Activated T-helper 17 cell treated with anti-CD3 and anti-CD28 coated beads, Interleukin-2, amount 50 U/mL, for 72 hours (primary cell): ENCODE measurements at regions not wholly inside any gene's neighbourhood (a gene's known extent, or its start where the extent isn't known, plus 50 kb on each side); places are given as distances from the start of the nearest gene placed in this dataset.
A peak's percentile ranks its signal among the peaks of the same experiment; 100 is the strongest.

Source experiments
- ATAC-seq: fragments of 150-1000 bp; cut with Tn5 transposase; replicated peaks from 2 replicates; pipeline ENCODE4 v1.10.0; 2021; ENCODE audit warnings: mild to moderate bottlenecking, moderate library complexity
- H3K27ac Mint-ChIP-seq: one replicate; pipeline ENCODE4 v1.8.0; 2022; ENCODE audit warnings: mixed read lengths
- H3K27me3 Mint-ChIP-seq: one replicate; pipeline ENCODE4 v1.8.0; 2022; ENCODE audit warnings: mixed read lengths
- H3K36me3 Mint-ChIP-seq: one replicate; pipeline ENCODE4 v1.8.0; 2022; ENCODE audit warnings: low read depth, mild to moderate bottlenecking, mixed read lengths
- H3K4me1 Mint-ChIP-seq: one replicate; pipeline ENCODE4 v1.8.0; 2022; ENCODE audit warnings: mixed read lengths
- H3K4me3 Mint-ChIP-seq: one replicate; pipeline ENCODE4 v1.8.0; 2022; ENCODE audit warnings: mild to moderate bottlenecking, mixed read lengths
- H3K9me3 Mint-ChIP-seq: one replicate; pipeline ENCODE4 v1.8.0; 2022; ENCODE audit warnings: mixed read lengths

DNA sequence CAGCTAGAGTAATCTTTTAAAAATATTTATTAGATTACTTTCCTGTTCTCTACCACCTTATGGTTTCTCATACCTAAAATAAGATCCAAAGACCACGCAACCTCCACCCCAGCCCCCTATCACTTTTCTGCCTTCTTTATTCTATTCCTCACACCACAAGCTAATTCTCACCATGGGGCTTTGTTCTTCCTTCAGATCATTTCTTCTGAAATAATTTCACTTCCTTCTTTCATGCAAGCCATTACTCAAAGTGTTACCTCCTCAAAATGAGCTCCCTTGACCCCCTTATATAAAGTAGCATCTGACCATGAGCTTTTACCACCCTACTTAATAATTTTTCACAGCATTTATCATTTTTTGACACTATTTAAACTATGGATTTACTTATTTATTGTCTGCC lies 233.2 kb upstream of the TMCO5A start:
- Mint-ChIP-seq H3K27ac (no peak overlapping the region), H3K4me3 (no peak overlapping the region), H3K36me3 (no peaks in the 10 kb centered on the region), H3K27me3 (no peaks in the 10 kb centered on the region), H3K4me1 (no peaks in the 10 kb centered on the region), H3K9me3 (no peaks in the 10 kb centered on the region)
- ATAC-seq = no peak

GRCh38 chr15:37709669-37710068 lies 224.8 kb upstream of the TMCO5A start:
- no peaks in the 10 kb centered on the region for H3K9me3 Mint-ChIP-seq
- H3K27me3 Mint-ChIP-seq = peaks cover 9% of the 10 kb centered on the region
- no peaks in the 10 kb centered on the region for H3K4me1 Mint-ChIP-seq
- no peak overlapping the region for H3K4me3 Mint-ChIP-seq
- no peak overlapping the region for H3K27ac Mint-ChIP-seq
- no peaks in the 10 kb centered on the region for H3K36me3 Mint-ChIP-seq
- ATAC-seq = no peak

DNA sequence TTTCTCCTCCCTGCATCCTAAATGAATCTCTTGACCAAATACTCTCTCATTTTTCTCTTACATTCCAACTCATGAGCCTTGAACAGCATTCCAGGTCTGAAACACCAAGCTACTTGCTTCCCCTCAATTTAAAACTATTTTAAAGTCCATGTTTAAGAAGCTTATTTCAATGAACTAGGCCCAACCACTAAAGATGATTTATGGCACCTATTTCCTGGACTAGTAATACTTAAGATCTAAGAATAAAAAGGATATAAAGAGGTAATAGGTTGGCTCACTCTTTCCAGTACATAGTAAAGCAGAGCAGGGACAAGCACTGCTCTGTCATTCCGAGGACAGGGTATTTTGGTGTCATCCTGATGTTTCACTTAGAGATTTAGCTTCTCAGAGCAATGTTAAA lies 219.3 kb upstream of the TMCO5A start:
- Mint-ChIP-seq H3K27me3 (peaks cover 3% of the 10 kb centered on the region), H3K4me3 (no peak overlapping the region), H3K9me3 (no peaks in the 10 kb centered on the region), H3K27ac (no peak overlapping the region), H3K4me1 (no peaks in the 10 kb centered on the region), H3K36me3 (no peaks in the 10 kb centered on the region)
- no peak for ATAC-seq

DNA sequence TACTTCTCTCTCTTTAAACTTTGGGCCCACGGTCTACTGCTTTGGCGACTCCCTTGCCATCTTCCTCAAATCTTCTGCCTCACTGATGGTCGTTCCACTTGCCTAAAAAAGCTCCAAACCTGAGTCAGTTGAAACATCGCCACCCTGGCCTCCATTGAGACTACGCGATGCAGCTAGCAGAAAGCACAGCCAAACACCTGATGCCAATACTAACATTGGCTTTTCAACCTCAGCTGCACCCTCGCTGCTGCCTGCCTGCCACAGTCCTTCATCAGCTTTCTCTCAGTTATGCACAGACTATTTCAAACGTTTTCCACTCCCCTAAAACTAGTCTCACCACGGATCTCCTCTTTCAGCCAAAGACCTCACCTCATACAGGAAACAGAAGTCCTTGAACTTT lies 214.2 kb upstream of the TMCO5A start:
- ATAC-seq = no peak
- Mint-ChIP-seq H3K4me3 (no peak overlapping the region), H3K36me3 (no peaks in the 10 kb centered on the region), H3K9me3 (peaks cover 3% of the 10 kb centered on the region), H3K4me1 (no peaks in the 10 kb centered on the region), H3K27ac (no peak overlapping the region), H3K27me3 (no peaks in the 10 kb centered on the region)

DNA sequence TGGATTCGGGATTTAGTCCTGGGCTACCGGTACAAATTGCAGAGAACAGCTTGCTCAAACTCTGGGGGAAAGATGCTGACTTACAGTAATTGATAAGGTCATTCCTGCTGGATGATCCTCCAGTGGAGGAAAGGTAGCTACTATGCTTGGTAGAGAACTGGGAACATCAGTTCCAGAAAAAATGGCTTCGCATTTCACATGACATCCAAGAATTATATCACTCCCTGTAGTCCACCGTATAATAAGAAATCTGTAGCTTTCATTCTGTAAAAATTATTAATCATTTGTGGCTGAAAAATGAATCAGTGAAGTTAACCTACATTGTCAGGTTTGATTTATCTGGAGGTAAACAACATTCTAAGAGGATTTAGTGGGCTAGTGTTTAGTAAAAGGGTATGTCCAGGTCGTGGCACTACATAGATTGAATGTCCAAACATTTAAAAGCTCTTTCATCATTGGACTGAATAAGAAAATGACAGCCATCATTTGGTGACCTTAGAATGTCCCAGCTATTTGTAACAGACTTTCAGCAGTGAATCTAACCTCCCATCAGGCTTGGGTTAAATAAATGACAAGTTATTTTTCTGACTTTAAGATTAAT lies 203.2 kb upstream of the TMCO5A start:
- no peaks in the 10 kb centered on the region for H3K4me1 Mint-ChIP-seq
- no peaks in the 10 kb centered on the region for H3K9me3 Mint-ChIP-seq

DNA sequence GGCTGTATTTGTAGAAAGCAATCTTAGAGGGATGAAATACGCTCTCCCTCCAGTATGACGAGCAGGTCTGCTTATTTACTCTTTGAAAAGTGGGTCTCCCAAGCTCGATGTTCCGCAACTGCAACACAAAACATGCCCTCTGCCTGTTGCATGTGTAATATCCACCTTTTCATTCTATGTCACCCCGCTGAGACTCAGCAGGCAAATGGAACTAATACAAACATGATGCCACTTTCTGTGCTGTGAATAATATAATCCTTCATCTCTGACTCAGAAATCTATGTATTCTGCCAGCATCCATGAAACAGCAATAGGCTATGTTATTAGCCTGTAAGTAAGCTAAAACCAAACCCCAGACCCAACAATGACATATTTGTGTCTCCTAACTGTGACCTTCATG lies 200.8 kb upstream of the TMCO5A start:
- Mint-ChIP-seq H3K4me3 (no peak overlapping the region), H3K36me3 (no peaks in the 10 kb centered on the region), H3K9me3 (no peaks in the 10 kb centered on the region), H3K27me3 (peaks cover 12% of the 10 kb centered on the region), H3K4me1 (no peaks in the 10 kb centered on the region), H3K27ac (no peak overlapping the region)
- no peak for ATAC-seq

More for the DNA sequence above, 203.2 kb upstream of the TMCO5A start:
- peaks cover 12% of the 10 kb centered on the region for H3K27me3 Mint-ChIP-seq
- no peak for ATAC-seq
- no peak overlapping the region for H3K27ac Mint-ChIP-seq
- H3K36me3 Mint-ChIP-seq = no peaks in the 10 kb centered on the region
- no peak overlapping the region for H3K4me3 Mint-ChIP-seq

DNA sequence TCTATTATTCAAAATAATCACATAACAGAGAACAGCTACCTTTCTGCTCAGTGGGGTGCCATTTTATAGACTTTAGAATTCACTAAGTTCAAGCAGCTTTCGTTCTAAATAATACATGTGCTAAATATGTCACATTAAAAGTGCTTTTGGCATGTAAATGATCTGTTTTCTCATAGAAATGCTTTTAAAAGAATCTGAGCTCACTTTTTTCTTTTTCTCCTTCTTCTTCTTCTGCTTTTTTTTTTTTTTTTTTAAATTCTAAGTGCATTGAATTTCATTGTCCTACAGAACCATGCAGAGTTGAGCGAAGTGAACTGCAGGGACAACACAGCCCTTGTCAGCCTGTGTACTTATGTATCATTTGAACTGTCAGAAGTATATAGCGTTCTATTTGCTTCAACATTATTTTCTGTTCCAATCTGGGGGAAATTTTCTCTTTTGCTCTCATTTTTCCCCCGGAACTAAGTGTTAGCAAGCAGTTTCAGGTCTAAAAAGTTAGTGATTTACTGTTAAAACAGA lies 193.8 kb upstream of the TMCO5A start:
- no peak overlapping the region for H3K4me3 Mint-ChIP-seq
- no peak for ATAC-seq
- H3K36me3 Mint-ChIP-seq = no peaks in the 10 kb centered on the region
- no peak overlapping the region for H3K27ac Mint-ChIP-seq
- peaks cover 6% of the 10 kb centered on the region for H3K27me3 Mint-ChIP-seq
- no peaks in the 10 kb centered on the region for H3K4me1 Mint-ChIP-seq
- peaks cover 3% of the 10 kb centered on the region for H3K9me3 Mint-ChIP-seq

DNA sequence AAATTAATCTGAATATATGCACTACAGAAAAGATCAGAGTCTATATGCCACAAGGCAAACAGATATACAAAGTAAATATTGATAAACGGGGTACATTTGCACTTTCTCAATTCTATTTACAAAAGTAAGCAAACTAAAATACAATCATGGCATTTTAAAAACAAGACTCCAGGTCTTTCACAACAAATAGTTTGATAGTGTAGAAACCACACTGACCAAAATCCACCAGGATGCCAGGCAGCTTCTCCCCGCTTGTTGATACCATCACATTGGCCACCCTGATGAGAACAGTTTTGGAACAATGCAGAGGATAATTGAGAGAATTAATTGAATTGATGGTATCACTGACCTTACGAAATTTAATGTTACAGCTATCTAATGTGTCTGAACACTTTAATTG lies 190.6 kb upstream of the TMCO5A start:
- H3K4me3 Mint-ChIP-seq = no peak overlapping the region
- ATAC-seq = no peak
- H3K27me3 Mint-ChIP-seq = peaks cover 12% of the 10 kb centered on the region

DNA sequence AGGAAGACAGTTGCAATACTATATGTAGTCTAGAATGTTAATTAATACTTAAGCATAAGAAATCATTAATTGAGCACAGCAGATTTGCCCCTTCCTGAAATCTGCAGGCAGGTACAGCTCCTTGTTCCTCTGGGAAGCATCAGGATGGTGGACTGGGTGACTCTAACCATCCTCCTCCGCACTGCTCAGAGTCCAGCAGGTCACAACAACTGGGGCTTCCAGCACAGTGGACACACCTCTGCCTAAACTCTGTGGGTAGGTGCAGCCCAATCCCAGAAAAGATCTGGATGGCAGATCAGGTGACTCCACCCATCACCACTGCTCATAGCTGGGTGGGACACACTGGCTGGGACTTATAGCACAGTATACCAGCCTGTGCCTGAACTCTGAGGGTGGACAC lies 189.9 kb upstream of the TMCO5A start:
- no peak for ATAC-seq
- Mint-ChIP-seq H3K4me3 (no peak overlapping the region), H3K27ac (no peak overlapping the region), H3K27me3 (peaks cover 12% of the 10 kb centered on the region), H3K4me1 (no peaks in the 10 kb centered on the region), H3K36me3 (no peaks in the 10 kb centered on the region), H3K9me3 (peaks cover 13% of the 10 kb centered on the region)

More for the DNA sequence above, 190.6 kb upstream of the TMCO5A start:
- H3K27ac Mint-ChIP-seq = no peak overlapping the region
- H3K9me3 Mint-ChIP-seq = peaks cover 13% of the 10 kb centered on the region
- no peaks in the 10 kb centered on the region for H3K36me3 Mint-ChIP-seq
- no peaks in the 10 kb centered on the region for H3K4me1 Mint-ChIP-seq

- no peaks in the 10 kb centered on the region for H3K4me1 Mint-ChIP-seq
- no peaks in the 10 kb centered on the region for H3K36me3 Mint-ChIP-seq
These were observed 183.0 kb upstream of the TMCO5A start for GRCh38 chr15:37751401-37751800.

GRCh38 chr15:37756407-37756806 lies 178.0 kb upstream of the TMCO5A start:
- Mint-ChIP-seq H3K4me3 (no peak overlapping the region), H3K4me1 (peaks cover 6% of the 10 kb centered on the region), H3K36me3 (no peaks in the 10 kb centered on the region), H3K27ac (no peak overlapping the region), H3K9me3 (no peaks in the 10 kb centered on the region), H3K27me3 (peaks cover 7% of the 10 kb centered on the region)
- no peak for ATAC-seq

More at GRCh38 chr15:37751401-37751800, 183.0 kb upstream of the TMCO5A start:
- Mint-ChIP-seq H3K27me3 (peaks cover 9% of the 10 kb centered on the region), H3K27ac (no peak overlapping the region), H3K9me3 (peaks cover 7% of the 10 kb centered on the region), H3K4me3 (no peak overlapping the region)
- ATAC-seq = no peak

GRCh38 chr15:37758412-37758811 lies 176.0 kb upstream of the TMCO5A start:
- H3K4me1 Mint-ChIP-seq = peaks cover 6% of the 10 kb centered on the region
- peaks cover 4% of the 10 kb centered on the region for H3K27me3 Mint-ChIP-seq
- H3K9me3 Mint-ChIP-seq = no peaks in the 10 kb centered on the region
- H3K27ac Mint-ChIP-seq = no peak overlapping the region
- no peaks in the 10 kb centered on the region for H3K36me3 Mint-ChIP-seq
- no peak overlapping the region for H3K4me3 Mint-ChIP-seq
- no peak for ATAC-seq

- peaks cover 6% of the 10 kb centered on the region for H3K27me3 Mint-ChIP-seq
- no peak overlapping the region for H3K27ac Mint-ChIP-seq
- H3K9me3 Mint-ChIP-seq = no peaks in the 10 kb centered on the region
- H3K4me1 Mint-ChIP-seq = peaks cover 5% of the 10 kb centered on the region
- H3K36me3 Mint-ChIP-seq = no peaks in the 10 kb centered on the region
- no peak overlapping the region for H3K4me3 Mint-ChIP-seq
- ATAC-seq = peak; percentile 72
These were observed 169.7 kb upstream of the TMCO5A start for GRCh38 chr15:37764733-37765191.

DNA sequence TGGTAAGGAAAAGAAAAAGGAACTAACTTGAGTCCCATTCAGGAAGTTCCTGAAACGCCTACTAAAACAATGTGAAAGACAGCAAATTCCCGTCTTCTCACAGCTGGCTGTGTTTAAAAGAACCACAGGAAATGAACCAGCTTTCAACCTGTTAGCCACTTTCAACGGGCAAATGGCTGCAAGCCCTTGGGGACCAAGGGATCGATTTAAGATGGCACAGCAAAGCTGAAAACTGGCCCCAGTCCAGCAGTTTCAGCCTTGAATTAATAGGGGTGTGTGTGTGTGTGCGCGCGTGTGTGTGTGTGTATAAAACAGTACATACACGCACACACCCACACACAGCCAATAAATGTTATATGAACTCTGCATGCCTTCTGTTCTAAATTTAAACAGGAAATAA lies 168.7 kb upstream of the TMCO5A start:
- peak overlapping the region; percentile 28 for H3K4me3 Mint-ChIP-seq
- ATAC-seq = no peak
- H3K27me3 Mint-ChIP-seq = peaks cover 6% of the 10 kb centered on the region
- no peak overlapping the region for H3K27ac Mint-ChIP-seq
- H3K4me1 Mint-ChIP-seq = peaks cover 5% of the 10 kb centered on the region
- H3K9me3 Mint-ChIP-seq = no peaks in the 10 kb centered on the region
- H3K36me3 Mint-ChIP-seq = no peaks in the 10 kb centered on the region

- Mint-ChIP-seq H3K27me3 (peaks cover 6% of the 10 kb centered on the region), H3K4me3 (no peak overlapping the region), H3K9me3 (no peaks in the 10 kb centered on the region), H3K27ac (no peak overlapping the region), H3K4me1 (peaks cover 5% of the 10 kb centered on the region), H3K36me3 (no peaks in the 10 kb centered on the region)
- no peak for ATAC-seq
These were observed 166.5 kb upstream of the TMCO5A start for GRCh38 chr15:37767841-37768455.
